CD4-positive, CD25-positive, alpha-beta regulatory T cell (primary cell): ENCODE measurements at regions not wholly inside any gene's neighbourhood (a gene's known extent, or its start where the extent isn't known, plus 50 kb on each side); places are given as distances from the start of the nearest gene placed in this dataset.

Source experiments
- ATAC-seq, 2 donors: fragments of 150-1000 bp; cut with Tn5 transposase; one replicate each; pipeline ENCODE4 v1.10.0; 2021; ENCODE audit warnings: low read depth in 2 of 2, moderate number of reproducible peaks in 2 of 2, moderate library complexity in 1 of 2
- DNase-seq, 3 donors: peaks; one replicate each; pipeline versions ENCODE4 v3.0.0 to v3.0.0-alpha.2; 2012 to 2022; ENCODE audit warnings: mixed read lengths in 1 of 3
- H3K27ac ChIP-seq: one replicate; pipeline ENCODE4 v1.7.0; 2013; ENCODE audit warnings: mild to moderate bottlenecking, low read length; ENCODE audit not compliant: insufficient read depth, poor library complexity, severe bottlenecking
- H3K27me3 ChIP-seq: one replicate; pipeline ENCODE4 v1.7.0; 2013; ENCODE audit warnings: low read length; ENCODE audit not compliant: control insufficient read depth, insufficient read depth
- H3K36me3 ChIP-seq: one replicate; pipeline ENCODE4 v1.7.0; 2013; ENCODE audit warnings: mild to moderate bottlenecking, low read length, moderate library complexity; ENCODE audit not compliant: control insufficient read depth, insufficient read depth
- H3K4me1 ChIP-seq: 2 replicates; pipeline ENCODE4 v1.7.0; 2013; ENCODE audit warnings: mild to moderate bottlenecking, low read length; ENCODE audit not compliant: insufficient read depth, control insufficient read depth, poor library complexity, severe bottlenecking
- H3K4me3 ChIP-seq: one replicate; pipeline ENCODE4 v1.7.0; 2013; ENCODE audit warnings: low read depth, mild to moderate bottlenecking, low read length, moderate library complexity
- H3K9me3 ChIP-seq, 2 experiments: 1 replicate in 1 of 2; 2 replicates in 1 of 2; pipeline ENCODE4 v1.7.0; 2013; ENCODE audit warnings: low read length in 2 of 2, mild to moderate bottlenecking in 1 of 2, moderate library complexity in 1 of 2; ENCODE audit not compliant: control insufficient read depth in 2 of 2
- H3K27ac Mint-ChIP-seq, 3 donors: one replicate each; pipeline ENCODE4 v1.8.0; 2020 to 2022; ENCODE audit warnings: mild to moderate bottlenecking in 3 of 3, mixed read lengths in 3 of 3, moderate library complexity in 2 of 3
- H3K27me3 Mint-ChIP-seq: one replicate; pipeline ENCODE4 v1.8.0; 2022; ENCODE audit warnings: mild to moderate bottlenecking, mixed read lengths
- H3K36me3 Mint-ChIP-seq: one replicate; pipeline ENCODE4 v1.8.0; 2020; ENCODE audit warnings: mixed read lengths
- H3K4me1 Mint-ChIP-seq, 4 donors: one replicate each; pipeline ENCODE4 v1.8.0; 2020 to 2022; ENCODE audit warnings: mixed read lengths in 4 of 4, mild to moderate bottlenecking in 1 of 4
- H3K4me3 Mint-ChIP-seq, 4 donors: one replicate each; pipeline ENCODE4 v1.8.0; 2020 to 2022; ENCODE audit warnings: mild to moderate bottlenecking in 4 of 4, mixed read lengths in 4 of 4, moderate library complexity in 3 of 4
- H3K9me3 Mint-ChIP-seq, 7 donors: one replicate each; pipeline ENCODE4 v1.8.0; 2020 to 2022; ENCODE audit warnings: mixed read lengths in 7 of 7, mild to moderate bottlenecking in 3 of 7, moderate library complexity in 2 of 7

GRCh38 chr3:145183261-145183660 lies 977.7 kb downstream of the PLOD2 start:
- H3K9me3 Mint-ChIP-seq: no peaks in the 10 kb centered on the region
- Histone ChIP-seq H3K4me3 (no peak overlapping the region), H3K27me3 (no peaks in the 10 kb centered on the region), H3K27ac (no peak overlapping the region), H3K4me1 (no peaks in the 10 kb centered on the region), H3K36me3 (no peaks in the 10 kb centered on the region), H3K9me3 (no peaks in the 10 kb centered on the region)
- H3K36me3 Mint-ChIP-seq: no peaks in the 10 kb centered on the region
- H3K4me3 Mint-ChIP-seq: no peak overlapping the region
- H3K4me1 Mint-ChIP-seq: no peaks in the 10 kb centered on the region
- DNase-seq (no peak), ATAC-seq (no peak)
- H3K27me3 Mint-ChIP-seq: no peaks in the 10 kb centered on the region
- no peak overlapping the region for H3K27ac Mint-ChIP-seq

- H3K9me3 Mint-ChIP-seq: peaks cover 0 to 3% (median 0%) of the 10 kb centered on the region in 7 donors
- DNase-seq (no peak), ATAC-seq (no peak)
- no peak overlapping the region for H3K27ac Mint-ChIP-seq
- no peaks in the 10 kb centered on the region for H3K36me3 ChIP-seq
- H3K4me1 Mint-ChIP-seq: no peaks in the 10 kb centered on the region
- no peak overlapping the region for H3K4me3 Mint-ChIP-seq
- H3K27me3 ChIP-seq: no peaks in the 10 kb centered on the region
- H3K27me3 Mint-ChIP-seq: no peaks in the 10 kb centered on the region
- H3K9me3 ChIP-seq: no peaks in the 10 kb centered on the region
- H3K4me1 ChIP-seq: no peaks in the 10 kb centered on the region
- no peaks in the 10 kb centered on the region for H3K36me3 Mint-ChIP-seq
- H3K27ac ChIP-seq: no peak overlapping the region
- no peak overlapping the region for H3K4me3 ChIP-seq
Observed at GRCh38 chr3:145188079-145188770, 972.8 kb downstream of the PLOD2 start.

- no peak overlapping the region for H3K27ac Mint-ChIP-seq
- peaks cover 0 to 8% (median 2%) of the 10 kb centered on the region in 7 donors for H3K9me3 Mint-ChIP-seq
- Histone ChIP-seq H3K27me3 (no peaks in the 10 kb centered on the region), H3K9me3 (no peaks in the 10 kb centered on the region), H3K4me1 (no peaks in the 10 kb centered on the region), H3K27ac (no peak overlapping the region), H3K4me3 (no peak overlapping the region), H3K36me3 (no peaks in the 10 kb centered on the region)
- H3K4me3 Mint-ChIP-seq: no peak overlapping the region
- DNase-seq: no peak
- no peak for ATAC-seq
- H3K27me3 Mint-ChIP-seq: no peaks in the 10 kb centered on the region
- no peaks in the 10 kb centered on the region for H3K36me3 Mint-ChIP-seq
- no peaks in the 10 kb centered on the region for H3K4me1 Mint-ChIP-seq
Observed at GRCh38 chr3:145190138-145190537, 970.8 kb downstream of the PLOD2 start.

- Mint-ChIP-seq H3K27ac (no peak overlapping the region), H3K9me3 (peaks cover 0 to 8% (median 2%) of the 10 kb centered on the region in 7 donors), H3K4me1 (no peaks in the 10 kb centered on the region), H3K36me3 (no peaks in the 10 kb centered on the region), H3K4me3 (no peak overlapping the region), H3K27me3 (no peaks in the 10 kb centered on the region)
- no peak for ATAC-seq
- no peaks in the 10 kb centered on the region for H3K27me3 ChIP-seq
- H3K4me1 ChIP-seq: no peaks in the 10 kb centered on the region
- H3K36me3 ChIP-seq: no peaks in the 10 kb centered on the region
- no peak overlapping the region for H3K4me3 ChIP-seq
- H3K27ac ChIP-seq: no peak overlapping the region
- no peaks in the 10 kb centered on the region for H3K9me3 ChIP-seq
- DNase-seq: no peak
Observed at GRCh38 chr3:145190761-145191160, 970.2 kb downstream of the PLOD2 start.

GRCh38 chr3:145191543-145191942 lies 969.4 kb downstream of the PLOD2 start:
- Histone ChIP-seq H3K27ac (no peak overlapping the region), H3K9me3 (no peaks in the 10 kb centered on the region), H3K4me1 (no peaks in the 10 kb centered on the region), H3K4me3 (no peak overlapping the region), H3K36me3 (no peaks in the 10 kb centered on the region), H3K27me3 (no peaks in the 10 kb centered on the region)
- no peak overlapping the region for H3K27ac Mint-ChIP-seq
- H3K9me3 Mint-ChIP-seq: peaks cover 0 to 8% (median 3%) of the 10 kb centered on the region in 7 donors
- no peaks in the 10 kb centered on the region for H3K4me1 Mint-ChIP-seq
- ATAC-seq: no peak
- no peaks in the 10 kb centered on the region for H3K36me3 Mint-ChIP-seq
- DNase-seq: no peak
- H3K4me3 Mint-ChIP-seq: no peak overlapping the region
- no peaks in the 10 kb centered on the region for H3K27me3 Mint-ChIP-seq

GRCh38 chr3:145197051-145197820 lies 963.7 kb downstream of the PLOD2 start:
- Histone ChIP-seq H3K27me3 (no peaks in the 10 kb centered on the region), H3K36me3 (no peaks in the 10 kb centered on the region), H3K9me3 (peaks cover 0 to 7% of the 10 kb centered on the region in 2 experiments), H3K4me3 (no peak overlapping the region), H3K27ac (no peak overlapping the region), H3K4me1 (no peaks in the 10 kb centered on the region)
- H3K4me1 Mint-ChIP-seq: no peaks in the 10 kb centered on the region
- no peak overlapping the region for H3K27ac Mint-ChIP-seq
- no peaks in the 10 kb centered on the region for H3K27me3 Mint-ChIP-seq
- H3K9me3 Mint-ChIP-seq: peaks cover 0 to 20% (median 9%) of the 10 kb centered on the region in 7 donors
- no peak overlapping the region for H3K4me3 Mint-ChIP-seq
- DNase-seq: no peak
- H3K36me3 Mint-ChIP-seq: no peaks in the 10 kb centered on the region
- no peak for ATAC-seq

- Histone ChIP-seq H3K4me1 (no peaks in the 10 kb centered on the region), H3K9me3 (peaks cover 0 to 7% of the 10 kb centered on the region in 2 experiments), H3K4me3 (no peak overlapping the region), H3K36me3 (no peaks in the 10 kb centered on the region), H3K27ac (no peak overlapping the region), H3K27me3 (no peaks in the 10 kb centered on the region)
- ATAC-seq: no peak
- Mint-ChIP-seq H3K27ac (no peak overlapping the region), H3K4me1 (no peaks in the 10 kb centered on the region), H3K4me3 (no peak overlapping the region), H3K9me3 (peaks cover 0 to 20% (median 9%) of the 10 kb centered on the region in 7 donors), H3K36me3 (no peaks in the 10 kb centered on the region), H3K27me3 (no peaks in the 10 kb centered on the region)
- DNase-seq: no peak
Observed at GRCh38 chr3:145197821-145198220, 963.2 kb downstream of the PLOD2 start.

- H3K27ac Mint-ChIP-seq: no peak overlapping the region
- ATAC-seq: no peak
- no peaks in the 10 kb centered on the region for H3K4me1 ChIP-seq
Observed at GRCh38 chr3:145209561-145209960, 951.4 kb downstream of the PLOD2 start.

More at GRCh38 chr3:145209561-145209960, 951.4 kb downstream of the PLOD2 start:
- DNase-seq: no peak
- no peaks in the 10 kb centered on the region for H3K36me3 ChIP-seq
- no peak overlapping the region for H3K27ac ChIP-seq
- H3K27me3 ChIP-seq: no peaks in the 10 kb centered on the region
- Mint-ChIP-seq H3K9me3 (peaks cover 0 to 8% (median 1%) of the 10 kb centered on the region in 7 donors), H3K4me1 (no peaks in the 10 kb centered on the region), H3K27me3 (no peaks in the 10 kb centered on the region), H3K36me3 (no peaks in the 10 kb centered on the region), H3K4me3 (no peak overlapping the region)
- H3K9me3 ChIP-seq: no peaks in the 10 kb centered on the region
- no peak overlapping the region for H3K4me3 ChIP-seq
